SKM-1 treated with dmso at 0.1 percent for 144 hours (cell line): ENCODE measurements at regions not wholly inside any gene's neighbourhood (a gene's known extent, or its start where the extent isn't known, plus 50 kb on each side); places are given as distances from the start of the nearest gene placed in this dataset.

Experiments
- DNase-seq: peaks from one replicate; lab custom pipeline; 2025; ENCODE audit not compliant: unreplicated experiment; lab: John Stamatoyannopoulos, UW

- no peak for DNase-seq
These were observed 580.6 kb downstream of the NOVA1 start for GRCh38 chr14:26017270-26017669.

DNA sequence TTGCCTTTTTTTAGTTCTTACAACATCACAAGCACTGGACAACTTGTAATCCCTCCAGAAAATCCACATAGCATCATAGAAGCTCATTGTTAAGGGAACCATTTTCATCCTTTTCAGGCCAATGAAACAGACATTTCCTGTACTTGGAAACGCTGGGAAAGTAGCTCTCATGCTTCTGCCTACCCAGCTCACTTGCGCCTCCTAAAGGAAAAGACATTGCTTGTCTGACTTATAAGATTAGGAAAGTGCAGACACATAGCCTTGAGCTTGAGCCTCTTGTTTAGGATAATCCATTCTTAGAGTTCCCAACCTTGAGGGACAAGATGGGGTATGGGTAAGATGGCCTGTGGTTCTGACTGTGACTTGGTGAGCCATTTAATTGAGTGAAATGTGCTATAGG, 589.5 kb downstream of the NOVA1 start:
- DNase-seq: no peak

- no peak for DNase-seq
These were observed 593.5 kb downstream of the NOVA1 start for GRCh38 chr14:26004342-26004741.

GRCh38 chr14:25993830-25994229, 604.0 kb downstream of the NOVA1 start:
- no peak for DNase-seq

- DNase-seq: no peak
These were observed 609.3 kb downstream of the NOVA1 start for GRCh38 chr14:25988536-25988935.

DNA sequence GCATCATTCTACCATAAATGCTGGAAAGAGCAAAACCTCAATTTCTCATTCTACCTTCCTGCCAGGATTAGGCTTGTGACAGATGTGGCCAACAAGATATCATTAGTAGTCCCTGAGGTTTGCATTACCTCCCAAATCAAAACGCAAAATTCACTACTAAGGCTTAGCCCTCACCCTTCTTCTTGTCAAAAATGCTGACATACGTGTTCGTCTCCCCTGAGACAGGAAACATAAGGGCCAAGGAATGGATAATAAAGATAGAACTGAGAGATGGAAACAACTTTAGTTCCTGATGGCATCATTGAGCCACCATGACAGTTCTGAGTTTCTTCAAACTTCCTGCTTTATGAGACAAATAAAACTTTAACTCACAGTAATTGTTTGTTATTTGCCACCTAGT, 642.1 kb downstream of the NOVA1 start:
- no peak for DNase-seq

DNA sequence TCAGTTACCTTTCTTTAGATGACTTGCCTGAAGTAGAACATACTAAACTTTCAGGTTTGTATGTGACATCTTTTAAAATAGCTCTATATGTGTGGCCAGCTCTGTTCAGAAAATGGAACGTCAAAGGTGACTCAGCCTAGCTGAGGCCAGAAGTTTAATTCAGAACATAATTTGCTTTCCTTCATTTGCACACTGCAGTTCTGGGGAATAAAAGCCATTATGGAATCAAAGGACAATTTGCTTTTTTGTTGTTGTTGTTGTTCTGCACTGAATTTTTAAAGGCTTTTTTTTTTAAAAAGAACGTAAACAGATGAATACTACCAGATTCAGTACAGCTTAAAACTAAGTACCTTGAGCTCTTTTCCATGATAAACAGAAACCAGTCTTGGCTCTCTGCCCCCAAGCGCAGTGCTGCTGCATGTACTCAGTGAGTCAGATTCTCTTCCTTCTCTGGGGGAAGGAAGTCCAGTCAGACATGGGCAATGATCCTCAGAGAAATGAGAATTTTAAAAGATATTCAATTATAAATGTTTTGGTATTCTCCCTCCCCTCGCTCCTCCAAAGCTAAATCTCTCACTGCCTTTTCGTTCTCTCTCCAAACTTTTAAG, 644.2 kb downstream of the NOVA1 start:
- DNase-seq: no peak

- DNase-seq: no peak
These were observed 652.1 kb downstream of the NOVA1 start for GRCh38 chr14:25945746-25946145.

DNA sequence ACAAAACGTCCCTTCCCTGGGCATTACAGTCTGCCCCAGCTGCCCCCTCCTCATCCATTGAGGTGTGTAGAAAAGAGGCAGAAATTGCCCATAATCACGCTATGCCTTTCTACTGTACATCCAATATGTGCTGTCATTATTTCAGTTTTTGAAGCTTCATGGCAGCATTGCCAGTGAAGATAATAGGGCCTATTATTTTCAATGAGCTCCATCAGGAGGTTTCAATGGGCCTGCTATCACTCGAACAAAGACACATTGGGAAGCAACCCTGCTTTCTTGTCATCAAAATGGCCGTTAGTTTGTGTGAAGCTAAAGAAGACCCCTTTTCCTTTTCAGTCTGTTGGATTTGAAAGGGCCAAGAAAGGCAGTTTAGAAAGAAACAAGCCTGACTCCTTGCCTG, 653.8 kb downstream of the NOVA1 start:
- DNase-seq: no peak

DNA sequence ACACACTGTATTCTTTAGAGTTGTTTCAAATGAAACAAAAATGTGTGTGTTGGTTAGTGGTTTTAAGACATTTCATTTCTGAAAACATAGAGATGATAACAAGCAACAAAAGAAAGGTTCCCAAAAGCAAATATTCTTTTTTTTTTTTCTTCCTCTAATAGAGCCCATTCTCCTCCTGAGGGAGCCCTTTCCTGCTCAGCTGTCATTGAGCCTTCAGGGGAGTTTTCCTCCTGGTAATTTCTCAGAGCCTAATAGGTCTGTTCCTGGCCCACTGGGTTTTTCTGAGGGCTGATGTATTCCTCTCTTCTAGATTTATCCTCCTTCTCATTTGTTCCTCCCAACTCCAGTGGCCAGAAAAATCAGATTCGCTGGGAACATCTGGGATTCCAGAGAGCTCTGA, 654.5 kb downstream of the NOVA1 start:
- DNase-seq: no peak

DNA sequence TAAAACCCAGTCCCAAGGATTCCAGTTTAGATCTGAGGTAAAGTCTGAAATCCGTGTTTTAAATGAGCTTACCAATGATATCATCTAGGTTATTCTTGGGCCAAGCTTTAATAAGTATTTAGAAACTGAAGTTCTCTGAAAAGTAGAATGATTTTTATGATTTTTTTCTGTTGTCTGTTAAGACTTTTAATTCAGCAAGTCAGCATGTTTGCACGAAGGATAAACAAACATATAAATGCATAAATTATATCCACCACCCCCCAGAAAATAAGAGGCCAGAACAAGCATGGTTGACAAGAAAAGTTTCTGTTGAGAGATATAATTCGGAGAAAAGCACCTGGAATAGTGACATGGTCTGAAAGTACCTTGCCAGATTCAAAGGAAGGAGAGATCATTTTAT, 655.7 kb downstream of the NOVA1 start:
- no peak for DNase-seq

GRCh38 chr14:25933731-25934130, 664.1 kb downstream of the NOVA1 start:
- DNase-seq: no peak

GRCh38 chr14:25929881-25930615, 667.8 kb downstream of the NOVA1 start:
- DNase-seq: no peak

DNA sequence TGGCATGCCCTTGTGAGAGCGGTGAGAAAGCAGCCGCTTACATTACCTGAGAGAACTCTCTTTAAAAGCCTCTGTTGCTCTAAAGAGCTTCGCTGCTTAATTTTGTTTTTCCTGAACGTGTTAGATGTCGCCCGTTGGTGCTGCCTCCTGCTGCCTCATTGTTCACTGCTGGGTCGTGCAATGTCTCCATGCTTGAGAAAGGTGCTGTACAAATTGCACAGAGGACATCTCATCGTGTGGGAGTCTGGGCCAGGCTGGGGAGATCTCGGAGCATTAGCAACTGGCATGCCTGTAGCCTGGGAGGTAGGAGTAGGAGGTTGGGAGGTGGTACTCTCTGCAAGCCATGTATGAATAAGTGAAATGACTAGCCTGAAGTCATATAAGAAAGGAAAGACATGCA, 686.0 kb downstream of the NOVA1 start:
- no peak for DNase-seq

DNA sequence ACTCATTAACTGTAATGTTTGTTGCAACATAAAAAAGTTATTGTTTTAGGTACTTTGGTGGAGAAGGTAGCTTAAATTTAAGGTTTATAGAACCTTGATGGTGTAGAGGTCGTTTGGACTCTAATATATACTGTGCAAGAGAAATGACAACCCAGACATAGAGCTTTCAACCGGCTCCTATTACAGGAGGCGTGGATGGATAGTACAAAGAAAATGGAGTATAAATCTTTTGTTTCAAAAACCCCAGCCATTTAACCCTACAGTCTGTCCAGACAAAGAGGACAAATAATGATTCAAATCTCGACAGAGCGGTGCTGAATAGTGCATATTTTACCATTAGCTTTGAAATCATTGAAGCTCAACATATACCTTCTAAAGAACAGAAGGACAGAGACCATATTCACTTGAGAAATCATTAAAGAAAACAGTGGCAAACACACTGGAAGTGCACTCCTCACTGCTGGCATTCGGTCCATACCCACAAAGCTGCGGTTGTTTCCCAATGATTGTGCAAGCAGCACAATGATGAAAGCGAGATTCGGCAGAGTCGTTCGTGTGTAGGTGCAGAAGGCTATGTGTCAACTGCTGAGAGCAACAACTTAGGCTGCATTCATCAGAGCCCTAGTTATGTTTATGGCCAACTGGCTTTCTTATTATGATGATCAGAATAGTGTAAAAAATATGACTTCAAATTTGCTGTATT, 688.6 kb downstream of the NOVA1 start:
- peak; percentile 20 for DNase-seq

DNA sequence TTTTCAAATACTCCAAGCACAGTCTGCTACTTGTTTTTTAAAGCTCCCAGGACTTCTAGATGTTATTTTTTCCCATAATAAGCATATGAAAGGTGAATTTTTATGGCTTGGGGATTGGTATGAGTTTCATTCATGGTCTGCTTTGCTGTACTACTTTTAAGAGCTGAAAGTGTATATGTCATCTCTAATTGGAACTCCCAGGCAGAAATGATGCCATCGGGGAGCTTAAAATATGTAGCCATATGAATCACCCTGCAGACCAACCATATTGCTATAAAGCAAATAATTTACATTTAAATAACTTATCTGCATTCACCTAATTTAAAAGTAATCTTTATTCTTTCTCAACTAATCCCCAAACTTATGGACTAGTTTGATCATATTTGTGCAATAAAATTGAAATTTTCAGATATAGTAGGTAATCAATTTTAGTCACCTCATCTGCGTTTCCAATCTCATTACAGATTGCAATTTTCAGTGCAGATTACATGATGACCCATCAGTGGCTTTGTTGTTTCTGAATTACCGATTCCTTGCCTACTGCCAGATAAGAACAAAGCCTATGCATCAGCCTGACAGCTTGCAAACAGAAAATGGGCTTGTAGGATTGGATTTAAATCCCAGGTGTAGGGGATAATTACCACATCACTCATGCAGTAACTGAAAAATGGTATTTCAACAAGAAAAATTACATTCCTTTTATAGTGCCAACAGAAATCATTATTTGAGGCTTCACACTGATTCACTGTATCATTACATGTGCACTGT, 689.4 kb downstream of the NOVA1 start:
- no peak for DNase-seq

- DNase-seq: no peak
These were observed 693.4 kb downstream of the NOVA1 start for GRCh38 chr14:25904446-25904845.

- no peak for DNase-seq
These were observed 698.6 kb downstream of the NOVA1 start for GRCh38 chr14:25899197-25899596.

DNA sequence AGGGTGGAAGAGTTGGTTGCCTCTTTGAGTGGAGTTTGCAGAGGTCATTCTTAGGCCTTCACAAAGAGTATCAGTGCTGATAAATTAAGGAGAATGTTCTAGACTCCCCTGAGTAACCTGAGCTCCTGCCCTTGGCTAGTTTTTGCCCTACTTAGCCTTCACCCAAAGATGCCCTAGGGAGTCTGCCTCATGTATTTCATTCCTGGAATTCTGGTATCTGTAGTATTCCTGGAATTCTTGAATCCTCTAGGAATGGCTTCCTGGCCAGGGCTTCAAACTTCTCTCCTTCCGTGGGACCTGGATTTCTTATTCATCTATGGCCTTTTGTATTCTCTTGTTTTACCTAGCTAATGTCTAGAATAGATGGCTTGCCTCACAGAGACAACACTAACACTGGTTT, 701.1 kb downstream of the NOVA1 start:
- DNase-seq: no peak

DNA sequence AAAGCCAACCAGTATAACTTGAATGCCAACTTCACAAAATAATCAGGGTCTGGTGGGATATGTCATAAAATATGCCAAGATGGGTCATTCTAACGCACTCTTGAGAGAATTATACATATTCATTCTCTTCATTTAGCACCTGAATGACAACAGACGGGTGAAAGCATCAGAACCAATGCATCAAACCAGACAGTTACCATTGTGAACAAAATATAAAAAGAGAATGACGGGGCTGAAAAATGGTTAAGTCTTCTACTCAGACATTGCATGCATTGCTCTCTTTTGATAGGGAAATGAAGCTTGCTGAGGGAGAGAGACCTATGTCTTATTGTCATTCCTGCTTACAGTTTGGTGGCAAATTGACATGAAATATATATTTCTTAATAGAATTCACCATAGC, 702.1 kb downstream of the NOVA1 start:
- no peak for DNase-seq

DNA sequence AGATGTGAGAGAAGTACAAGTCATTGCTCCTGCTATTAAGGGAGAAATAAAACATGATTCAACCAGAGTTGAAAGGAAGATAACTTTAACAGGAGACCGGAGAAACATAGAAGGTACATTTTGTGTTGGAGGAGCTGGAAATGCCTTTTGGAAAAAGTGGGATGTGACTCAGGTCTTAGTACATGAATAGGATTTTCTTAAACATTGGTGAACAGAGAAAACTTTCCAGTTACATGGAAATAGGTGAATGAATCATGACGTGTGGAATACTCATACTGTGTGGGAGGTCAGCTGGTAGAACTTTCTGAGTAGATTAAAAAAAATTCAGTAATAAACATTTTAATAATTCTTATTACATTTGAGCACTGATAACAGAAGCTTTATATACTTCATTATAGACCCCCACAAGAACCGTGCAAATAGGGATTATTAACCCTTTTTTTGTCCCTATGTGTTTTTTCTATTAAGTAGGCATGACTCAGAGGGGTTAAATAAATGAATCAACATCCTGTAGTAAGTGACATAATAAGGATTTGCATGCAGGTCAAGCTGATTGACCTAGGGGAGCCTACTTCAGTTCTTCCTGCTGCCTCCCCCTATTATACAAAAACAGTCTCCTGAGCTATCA, 710.5 kb downstream of the NOVA1 start:
- DNase-seq: no peak
